Left lung (tissue), 4 donors: ENCODE measurements at regions not wholly inside any gene's neighbourhood (a gene's known extent, or its start where the extent isn't known, plus 50 kb on each side); places are given as distances from the start of the nearest gene placed in this dataset.

ENCODE experiments used
- ATAC-seq: fragments of 200-7000 bp; cut with Tn5 transposase; one replicate; pipeline ENCODE4 v1.9.1; 2020; ENCODE audit warnings: moderate library complexity
- DNase-seq, 4 donors: peaks; one replicate each; pipeline ENCODE4 v3.0.0-alpha.2; 2013 to 2020
- H3K27ac ChIP-seq, 2 donors: fragments of 200-600 bp; sonication (generic) in 1 of 2; one replicate each; pipeline versions ENCODE4 v1.5.0 to v1.8.0; 2020 to 2021
- H3K27me3 ChIP-seq, 2 donors: fragments of 200-600 bp; sonication (generic) in 1 of 2; one replicate each; pipeline versions ENCODE4 v1.5.0 to v1.8.0; 2020 to 2021
- H3K36me3 ChIP-seq, 2 donors: fragments of 200-600 bp; sonication (generic) in 1 of 2; one replicate each; pipeline versions ENCODE4 v1.5.0 to v1.8.0; 2020 to 2021
- H3K4me1 ChIP-seq, 2 donors: fragments of 200-600 bp; one replicate each; pipeline ENCODE4 v1.8.0; 2021
- H3K4me3 ChIP-seq, 2 donors: fragments of 200-600 bp; sonication (generic) in 1 of 2; one replicate each; pipeline versions ENCODE4 v1.5.0 to v1.8.0; 2020 to 2021; ENCODE audit warnings: mild to moderate bottlenecking in 1 of 2
- H3K9me3 ChIP-seq, 2 donors: fragments of 200-600 bp; sonication (generic) in 1 of 2; one replicate each; pipeline versions ENCODE4 v1.5.0 to v1.8.0; 2020 to 2021
- intact Hi-C, 2 donors: fragments of 100-400 bp; cut with DNase I; formaldehyde crosslinking; loops; one replicate each; pipeline versions ENCODE4 v1.11.2 to v1.14.2; 2022
- TF ChIP-seq, protein P1 (sequence below), 2 donors: fragments of 200-600 bp; sonication (generic) in 1 of 2; IDR thresholded peaks; one replicate each; pipeline versions ENCODE4 v1.5.0 to v1.8.0; 2021; ENCODE audit warnings: antibody characterized with exemption in 2 of 2
- donor health status: DM: no; HTN: yes; CAD: no.
- donor health status: DM: no; HTN: no; CAD: no.

DNA sequence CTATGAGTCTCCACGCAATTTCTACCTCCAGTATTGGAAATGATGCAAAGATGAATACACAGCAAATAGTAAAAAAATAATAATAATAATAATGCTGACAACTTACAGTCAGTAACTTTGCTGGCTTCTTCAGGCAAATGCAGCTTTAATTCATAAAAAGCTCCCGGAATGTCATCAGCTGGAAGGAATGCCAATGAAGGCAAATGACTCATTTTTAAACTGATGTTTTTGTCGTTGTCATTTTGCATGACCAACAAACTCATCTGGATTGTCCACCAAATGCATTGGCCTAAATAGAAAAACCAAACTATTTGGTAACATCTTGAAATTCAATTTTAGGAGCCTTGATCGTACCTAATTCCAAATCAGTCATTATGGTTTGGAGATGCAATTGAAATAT, 217.1 kb downstream of the ALDH8A1 start:
- Histone ChIP-seq H3K4me1 (no peaks in the 10 kb centered on the region), H3K27ac (no peak overlapping the region), H3K27me3 (no peaks in the 10 kb centered on the region), H3K36me3 (no peaks in the 10 kb centered on the region), H3K9me3 (no peaks in the 10 kb centered on the region), H3K4me3 (no peak overlapping the region)
- intact Hi-C loops, result no loop called here
- TF ChIP-seq, protein P1, sequence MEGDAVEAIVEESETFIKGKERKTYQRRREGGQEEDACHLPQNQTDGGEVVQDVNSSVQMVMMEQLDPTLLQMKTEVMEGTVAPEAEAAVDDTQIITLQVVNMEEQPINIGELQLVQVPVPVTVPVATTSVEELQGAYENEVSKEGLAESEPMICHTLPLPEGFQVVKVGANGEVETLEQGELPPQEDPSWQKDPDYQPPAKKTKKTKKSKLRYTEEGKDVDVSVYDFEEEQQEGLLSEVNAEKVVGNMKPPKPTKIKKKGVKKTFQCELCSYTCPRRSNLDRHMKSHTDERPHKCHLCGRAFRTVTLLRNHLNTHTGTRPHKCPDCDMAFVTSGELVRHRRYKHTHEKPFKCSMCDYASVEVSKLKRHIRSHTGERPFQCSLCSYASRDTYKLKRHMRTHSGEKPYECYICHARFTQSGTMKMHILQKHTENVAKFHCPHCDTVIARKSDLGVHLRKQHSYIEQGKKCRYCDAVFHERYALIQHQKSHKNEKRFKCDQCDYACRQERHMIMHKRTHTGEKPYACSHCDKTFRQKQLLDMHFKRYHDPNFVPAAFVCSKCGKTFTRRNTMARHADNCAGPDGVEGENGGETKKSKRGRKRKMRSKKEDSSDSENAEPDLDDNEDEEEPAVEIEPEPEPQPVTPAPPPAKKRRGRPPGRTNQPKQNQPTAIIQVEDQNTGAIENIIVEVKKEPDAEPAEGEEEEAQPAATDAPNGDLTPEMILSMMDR (IDR thresholded peaks at IDR 0.05), result no peak
- ATAC-seq (no peak), DNase-seq (no peak)

DNA sequence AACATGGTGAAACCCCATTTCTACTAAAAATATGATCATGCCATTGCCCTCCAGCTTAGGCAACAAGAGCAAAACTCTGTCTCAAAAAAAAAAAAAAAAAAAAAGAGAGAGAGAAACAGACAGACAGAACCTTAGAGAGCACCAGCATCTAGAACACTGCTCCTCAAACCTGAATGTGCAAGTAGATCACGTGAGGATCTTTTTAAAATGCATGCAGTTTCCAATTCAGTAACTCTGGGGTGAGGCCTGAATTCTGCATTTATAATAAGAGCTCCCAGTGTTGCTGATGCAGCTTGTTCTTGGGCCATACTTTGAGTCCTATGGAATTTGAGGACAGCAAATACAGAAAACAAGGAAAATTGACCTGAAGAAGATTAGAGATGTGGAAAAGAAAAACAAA, 218.3 kb downstream of the ALDH8A1 start:
- H3K27ac ChIP-seq, result no peak overlapping the region

DNA sequence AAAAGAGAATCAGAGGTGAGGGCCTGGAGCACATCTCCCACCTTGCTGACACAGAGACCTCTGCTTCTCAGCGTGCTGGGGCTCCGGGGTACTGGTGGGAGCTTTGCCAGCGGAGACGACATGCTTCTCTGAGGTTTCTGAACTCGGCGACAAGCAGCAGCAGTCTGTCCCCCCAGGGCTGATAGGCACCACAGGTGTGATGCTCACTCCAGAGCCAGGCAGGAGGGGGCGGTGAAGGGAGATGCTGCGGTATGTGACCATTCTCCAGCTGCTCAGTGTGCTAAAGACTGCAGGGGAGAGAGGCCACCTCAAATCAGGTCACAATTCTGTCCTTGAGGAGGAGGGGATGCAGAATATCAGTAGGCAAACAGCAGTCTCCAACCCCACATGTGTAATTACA, 219.9 kb downstream of the ALDH8A1 start:
- intact Hi-C loops, result no loop called here
- ATAC-seq (no peak), DNase-seq (no peak)

More for the DNA sequence above, 218.3 kb downstream of the ALDH8A1 start:
- intact Hi-C loops, result no loop called here
- DNase-seq (no peak), ATAC-seq (no peak)
- TF ChIP-seq, protein P1 (IDR thresholded peaks at IDR 0.05), result no peak
- Histone ChIP-seq H3K4me1 (no peaks in the 10 kb centered on the region), H3K27me3 (no peaks in the 10 kb centered on the region), H3K9me3 (no peaks in the 10 kb centered on the region), H3K4me3 (no peak overlapping the region), H3K36me3 (no peaks in the 10 kb centered on the region)

DNA sequence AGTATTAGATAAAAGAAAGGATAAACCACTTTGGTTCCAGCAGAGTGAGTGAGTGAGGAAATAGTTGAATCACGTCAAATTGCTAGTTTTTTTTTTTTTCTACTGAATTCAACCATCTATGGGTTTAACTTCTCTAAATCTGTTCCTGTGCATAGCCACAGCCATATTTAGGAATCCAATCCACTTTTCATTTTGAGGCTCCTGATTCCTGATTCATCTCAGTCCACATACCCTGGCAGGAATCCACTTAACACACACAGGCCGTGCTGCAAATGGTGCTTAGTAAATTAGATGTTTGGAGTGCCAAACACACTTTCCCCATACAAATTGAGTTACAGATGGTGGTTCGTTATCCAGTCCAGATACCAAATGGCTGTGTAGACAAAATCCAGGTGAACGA, 220.3 kb downstream of the ALDH8A1 start:
- H3K27ac ChIP-seq, result no peak overlapping the region
- peaks cover 0 to 5% of the 10 kb centered on the region in 2 donors for H3K4me1 ChIP-seq
- H3K4me3 ChIP-seq, result no peak overlapping the region
- TF ChIP-seq, protein P1 (IDR thresholded peaks at IDR 0.05), result no peak
- ATAC-seq, result no peak
- H3K36me3 ChIP-seq, result no peaks in the 10 kb centered on the region
- DNase-seq, result no peak
- H3K9me3 ChIP-seq, result no peaks in the 10 kb centered on the region
- intact Hi-C loops, result loop anchor here in 1 of 2 donors (5.0 kb wide), 1 partner anchor 552 kb away; no protein-coding TSS in a partner anchor
- no peaks in the 10 kb centered on the region for H3K27me3 ChIP-seq

More for the DNA sequence above, 219.9 kb downstream of the ALDH8A1 start:
- TF ChIP-seq, protein P1 (IDR thresholded peaks at IDR 0.05), result no peak
- Histone ChIP-seq H3K4me1 (peaks cover 0 to under 1% of the 10 kb centered on the region in 2 donors), H3K27me3 (no peaks in the 10 kb centered on the region), H3K9me3 (no peaks in the 10 kb centered on the region), H3K4me3 (no peak overlapping the region), H3K27ac (no peak overlapping the region), H3K36me3 (no peaks in the 10 kb centered on the region)

DNA sequence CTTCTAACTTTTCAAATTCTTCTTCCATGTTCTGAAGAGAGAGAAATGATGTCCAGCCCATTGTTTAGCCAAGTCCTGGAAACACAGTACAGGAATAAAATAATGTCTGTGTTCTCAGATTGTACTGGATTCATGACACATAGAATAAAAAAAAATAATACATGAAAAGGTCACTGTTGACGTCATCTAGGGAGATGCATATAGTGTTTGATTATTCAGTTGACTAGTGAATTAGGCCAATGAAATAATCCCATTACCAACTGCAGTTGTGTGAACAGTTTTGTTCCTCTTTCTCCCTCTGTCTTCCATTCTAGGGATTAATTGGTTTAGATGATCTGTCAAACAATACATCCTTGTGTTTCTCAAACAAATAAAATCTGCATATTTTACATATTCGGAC, 222.8 kb downstream of the ALDH8A1 start:
- no peak for DNase-seq
- TF ChIP-seq, protein P1 (IDR thresholded peaks at IDR 0.05), result no peak
- Histone ChIP-seq H3K4me1 (peaks cover 12 to 23% of the 10 kb centered on the region in 2 donors), H3K4me3 (no peak overlapping the region), H3K27me3 (no peaks in the 10 kb centered on the region), H3K9me3 (no peaks in the 10 kb centered on the region), H3K27ac (no peak overlapping the region), H3K36me3 (no peaks in the 10 kb centered on the region)
- intact Hi-C loops, result loop anchor here in 1 of 2 donors (5.0 kb wide), 1 partner anchor 550 kb away; no protein-coding TSS in a partner anchor
- no peak for ATAC-seq
